HEK293 (cell line): ENCODE measurements at regions not wholly inside any gene's neighbourhood (a gene's known extent, or its start where the extent isn't known, plus 50 kb on each side); places are given as distances from the start of the nearest gene placed in this dataset.

Source experiments
- CTCF ChIA-PET: fragments of 350-600 bp; formaldehyde crosslinking; extraction: SDS; loops from one replicate; lab custom pipeline; 2021; ENCODE audit warnings: antibody characterized with exemption; lab: Yijun Ruan, JAX
- POLR2A ChIA-PET: fragments of 300-600 bp; formaldehyde crosslinking; extraction: SDS; loops from one replicate; lab custom pipeline; 2020; ENCODE audit warnings: antibody characterized with exemption, inconsistent platforms; lab: Yijun Ruan, JAX
- H3K27ac ChIP-seq: fragments of 200-500 bp; sonication (Bioruptor generic); 2 replicates; pipeline ENCODE4 v1.5.1; 2014; ENCODE audit warnings: low read depth, low read length, control low read depth, inconsistent platforms; ENCODE audit errors: extremely low read depth
- H3K36me3 ChIP-seq, 2 experiments: fragments of 200-500 bp in 1 of 2; sonication (Bioruptor generic) in 1 of 2; 1 replicate in 1 of 2; 2 replicates in 1 of 2; pipeline ENCODE4 v1.5.1; 2014 to 2017; ENCODE audit warnings: inconsistent platforms in 2 of 2, low read length in 2 of 2; ENCODE audit not compliant: control insufficient read depth in 2 of 2, insufficient read depth in 1 of 2
- H3K4me1 ChIP-seq: fragments of 200-500 bp; sonication (Bioruptor generic); 2 replicates; pipeline ENCODE4 v1.5.1; 2014; ENCODE audit warnings: mild to moderate bottlenecking, low read length, inconsistent platforms; ENCODE audit not compliant: control insufficient read depth, insufficient read depth
- H3K4me3 ChIP-seq: 2 replicates; pipeline ENCODE4 v1.5.1; 2011; ENCODE audit warnings: low read depth, mild to moderate bottlenecking, control low read depth, low read length, moderate library complexity
- H3K9me3 ChIP-seq: fragments of 200-500 bp; sonication (Bioruptor generic); 2 replicates; pipeline ENCODE4 v1.5.1; 2014; ENCODE audit warnings: low read depth, low read length, inconsistent platforms; ENCODE audit not compliant: control insufficient read depth, insufficient read depth
- MZF1 ChIP-seq: fragments of 450-650 bp; formaldehyde crosslinking; IDR thresholded peaks from 2 replicates; pipeline ENCODE4 v1.5.1; 2017; ENCODE audit warnings: missing biosample characterization, missing genetic modification characterization, borderline replicate concordance
- ZNF175 ChIP-seq: fragments of 450-650 bp; formaldehyde crosslinking; IDR thresholded peaks from 2 replicates; pipeline ENCODE4 v1.5.1; 2016; ENCODE audit warnings: missing biosample characterization, missing genetic modification characterization
- ZNF292 ChIP-seq: fragments of 450-650 bp; formaldehyde crosslinking; IDR thresholded peaks from 2 replicates; pipeline ENCODE4 v1.5.1; 2016; ENCODE audit warnings: low read depth, missing biosample characterization, missing genetic modification characterization, borderline replicate concordance
- ZNF626 ChIP-seq: fragments of 450-650 bp; sonication (Bioruptor Pico); formaldehyde crosslinking; IDR thresholded peaks from 2 replicates; pipeline ENCODE4 v1.5.1; 2018; ENCODE audit warnings: missing biosample characterization, missing genetic modification characterization, inconsistent platforms
- ZNF768 ChIP-seq: fragments of 450-650 bp; formaldehyde crosslinking; IDR thresholded peaks from 2 replicates; pipeline ENCODE4 v1.5.1; 2018; ENCODE audit warnings: missing biosample characterization, mild to moderate bottlenecking, missing genetic modification characterization
- ZSCAN30 ChIP-seq: fragments of 450-650 bp; IDR thresholded peaks from 2 replicates; pipeline ENCODE4 v1.5.1; 2018; ENCODE audit warnings: missing biosample characterization, mild to moderate bottlenecking, missing genetic modification characterization, moderate library complexity

GRCh38 chr2:162888652-162889051, 50.1 kb upstream of the KCNH7 start:
- H3K4me1 ChIP-seq: no peaks in the 10 kb centered on the region
- CTCF ChIA-PET: interaction anchor here (0.6 kb wide), 1 partner anchor 17 kb away, joined by 4 read pairs; no protein-coding TSS in a partner anchor

More at GRCh38 chr2:162888652-162889051, 50.1 kb upstream of the KCNH7 start:
- POLR2A ChIA-PET: no interaction called here
- no peak for TF ChIP-seq ZNF626 (tag by site-specific recombination)
- TF ChIP-seq ZSCAN30 (tag by site-specific recombination): no peak
- TF ChIP-seq ZNF768 (tag by site-specific recombination): no peak
- TF ChIP-seq ZNF292 (tag by site-specific recombination): no peak
- TF ChIP-seq MZF1 (tag by site-specific recombination): no peak
- no peak for TF ChIP-seq ZNF175 (tag by site-specific recombination)
- no peak overlapping the region for H3K27ac ChIP-seq
- H3K36me3 ChIP-seq: no peaks in the 10 kb centered on the region
- H3K4me3 ChIP-seq: no peak overlapping the region
- H3K9me3 ChIP-seq: no peaks in the 10 kb centered on the region
